ENCODE measurements at regions not wholly inside any gene's neighbourhood (a gene's known extent, or its start where the extent isn't known, plus 50 kb on each side); places are given as distances from the start of the nearest gene placed in this dataset.

GRCh38 chr4:34170946-34171345, 2073.4 kb downstream of the ARAP2 start:
- no peak overlapping the region for H3K4me3 Mint-ChIP-seq (ENCODE audit: low read depth, unreplicated experiment)

GRCh38 chr4:34176609-34177008, 2067.7 kb downstream of the ARAP2 start:
- no peaks in the 10 kb centered on the region for H3K4me1 Mint-ChIP-seq (ENCODE audit: low read depth, unreplicated experiment)
- TF ChIP-seq CTCF (IDR thresholded peaks at IDR 0.05; ENCODE audit: unreplicated experiment): no peak
- no peak overlapping the region for H3K4me3 Mint-ChIP-seq (ENCODE audit: low read depth, unreplicated experiment)
- no peaks in the 10 kb centered on the region for H3K36me3 Mint-ChIP-seq (ENCODE audit: insufficient read depth, unreplicated experiment)
- BruUV-seq (replicated peaks): no TSS peak
- no peaks in the 10 kb centered on the region for H3K27me3 Mint-ChIP-seq (ENCODE audit: unreplicated experiment)
- H3K27ac Mint-ChIP-seq (ENCODE audit: unreplicated experiment): no peak overlapping the region
- intact Hi-C loops (cut with micrococcal nuclease; ENCODE audit: unreplicated experiment): no loop called here
- CTCF ChIA-PET: no interaction called here
- no peak for DNase-seq
- no peaks in the 10 kb centered on the region for H3K9me3 Mint-ChIP-seq (ENCODE audit: low read depth, unreplicated experiment)

More at GRCh38 chr4:34170946-34171345, 2073.4 kb downstream of the ARAP2 start:
- no TSS peak for BruUV-seq (replicated peaks)
- Mint-ChIP-seq H3K27me3 (ENCODE audit: unreplicated experiment) (no peaks in the 10 kb centered on the region), H3K9me3 (ENCODE audit: low read depth, unreplicated experiment) (peaks cover 3% of the 10 kb centered on the region), H3K27ac (ENCODE audit: unreplicated experiment) (no peak overlapping the region), H3K36me3 (ENCODE audit: insufficient read depth, unreplicated experiment) (no peaks in the 10 kb centered on the region), H3K4me1 (ENCODE audit: low read depth, unreplicated experiment) (no peaks in the 10 kb centered on the region)
- CTCF ChIA-PET: no interaction called here
- intact Hi-C loops (cut with micrococcal nuclease; ENCODE audit: unreplicated experiment): no loop called here
- TF ChIP-seq CTCF (IDR thresholded peaks at IDR 0.05; ENCODE audit: unreplicated experiment): no peak
- DNase-seq: no peak

GRCh38 chr4:34178476-34178875, 2065.8 kb downstream of the ARAP2 start:
- H3K4me3 Mint-ChIP-seq (ENCODE audit: low read depth, unreplicated experiment): no peak overlapping the region
- no peak for TF ChIP-seq CTCF (IDR thresholded peaks at IDR 0.05; ENCODE audit: unreplicated experiment)
- CTCF ChIA-PET: no interaction called here
- DNase-seq: no peak
- no peaks in the 10 kb centered on the region for H3K4me1 Mint-ChIP-seq (ENCODE audit: low read depth, unreplicated experiment)
- no peak overlapping the region for H3K27ac Mint-ChIP-seq (ENCODE audit: unreplicated experiment)
- no peaks in the 10 kb centered on the region for H3K27me3 Mint-ChIP-seq (ENCODE audit: unreplicated experiment)
- H3K36me3 Mint-ChIP-seq (ENCODE audit: insufficient read depth, unreplicated experiment): no peaks in the 10 kb centered on the region
- BruUV-seq (replicated peaks): no TSS peak
- intact Hi-C loops (cut with micrococcal nuclease; ENCODE audit: unreplicated experiment): no loop called here
- no peaks in the 10 kb centered on the region for H3K9me3 Mint-ChIP-seq (ENCODE audit: low read depth, unreplicated experiment)

GRCh38 chr4:34181311-34181841, 2062.9 kb downstream of the ARAP2 start:
- H3K27ac Mint-ChIP-seq (ENCODE audit: unreplicated experiment): peak overlapping the region; percentile 72
- CTCF ChIA-PET: no interaction called here
- no peaks in the 10 kb centered on the region for H3K9me3 Mint-ChIP-seq (ENCODE audit: low read depth, unreplicated experiment)
- no peak overlapping the region for H3K4me3 Mint-ChIP-seq (ENCODE audit: low read depth, unreplicated experiment)
- H3K36me3 Mint-ChIP-seq (ENCODE audit: insufficient read depth, unreplicated experiment): no peaks in the 10 kb centered on the region
- TF ChIP-seq CTCF (IDR thresholded peaks at IDR 0.05; ENCODE audit: unreplicated experiment): no peak
- BruUV-seq (replicated peaks): no TSS peak
- intact Hi-C loops (cut with micrococcal nuclease; ENCODE audit: unreplicated experiment): no loop called here
- DNase-seq: peak; percentile 0
- H3K27me3 Mint-ChIP-seq (ENCODE audit: unreplicated experiment): no peaks in the 10 kb centered on the region
- no peaks in the 10 kb centered on the region for H3K4me1 Mint-ChIP-seq (ENCODE audit: low read depth, unreplicated experiment)

All from Calu3 (cell line).